GM18517 (cell line): ENCODE measurements at regions not wholly inside any gene's neighbourhood (a gene's known extent, or its start where the extent isn't known, plus 50 kb on each side); places are given as distances from the start of the nearest gene placed in this dataset.

ENCODE experiments used
- ATAC-seq: cut with Tn5 transposase; IDR thresholded peaks from one replicate; pipeline ENCODE4 v1.9.1; 2021; ENCODE audit warnings: mild to moderate bottlenecking, moderate library complexity; ENCODE audit not compliant: unreplicated experiment

DNA sequence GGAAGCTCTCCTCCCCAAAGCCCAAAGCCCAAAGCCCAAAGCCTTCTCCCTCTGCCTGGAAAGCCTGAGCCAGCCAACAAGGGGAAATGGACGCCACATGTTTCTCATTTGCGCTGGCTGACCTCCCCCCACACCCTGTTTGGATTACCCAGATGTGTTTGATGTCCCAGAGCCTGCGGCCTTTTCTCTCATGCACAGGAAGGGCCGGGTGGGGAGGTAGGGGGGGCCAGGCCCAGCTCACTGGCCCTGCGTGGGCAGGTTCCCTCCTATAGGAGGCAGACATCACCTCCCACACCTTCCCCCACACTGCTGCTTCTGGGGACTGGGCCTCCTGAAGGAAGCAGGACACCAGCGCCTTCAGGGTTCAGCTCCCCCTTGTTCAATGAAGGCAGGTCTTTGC is 116.3 kb downstream of the NAV1 start:
- no peak for ATAC-seq

DNA sequence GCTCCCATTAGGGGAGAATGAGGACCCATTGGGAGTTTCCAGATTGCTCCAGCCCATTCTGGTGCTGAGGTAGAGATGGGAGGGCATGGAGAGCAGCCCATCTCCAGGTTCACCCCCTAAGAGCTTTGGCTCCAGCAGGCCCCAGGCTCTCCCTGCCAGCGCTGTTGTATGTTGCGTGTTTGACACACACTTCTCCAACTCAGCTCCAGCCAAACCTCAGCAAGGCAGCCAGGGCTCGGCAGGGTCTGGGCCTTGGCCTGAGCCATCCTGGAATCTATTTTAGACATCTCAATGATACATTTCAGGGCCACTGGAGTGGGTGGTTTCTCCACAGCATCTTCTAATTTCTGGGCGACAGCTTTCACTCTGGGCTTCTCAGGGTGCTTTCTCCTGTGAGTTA is 117.0 kb downstream of the NAV1 start:
- ATAC-seq, result no peak

DNA sequence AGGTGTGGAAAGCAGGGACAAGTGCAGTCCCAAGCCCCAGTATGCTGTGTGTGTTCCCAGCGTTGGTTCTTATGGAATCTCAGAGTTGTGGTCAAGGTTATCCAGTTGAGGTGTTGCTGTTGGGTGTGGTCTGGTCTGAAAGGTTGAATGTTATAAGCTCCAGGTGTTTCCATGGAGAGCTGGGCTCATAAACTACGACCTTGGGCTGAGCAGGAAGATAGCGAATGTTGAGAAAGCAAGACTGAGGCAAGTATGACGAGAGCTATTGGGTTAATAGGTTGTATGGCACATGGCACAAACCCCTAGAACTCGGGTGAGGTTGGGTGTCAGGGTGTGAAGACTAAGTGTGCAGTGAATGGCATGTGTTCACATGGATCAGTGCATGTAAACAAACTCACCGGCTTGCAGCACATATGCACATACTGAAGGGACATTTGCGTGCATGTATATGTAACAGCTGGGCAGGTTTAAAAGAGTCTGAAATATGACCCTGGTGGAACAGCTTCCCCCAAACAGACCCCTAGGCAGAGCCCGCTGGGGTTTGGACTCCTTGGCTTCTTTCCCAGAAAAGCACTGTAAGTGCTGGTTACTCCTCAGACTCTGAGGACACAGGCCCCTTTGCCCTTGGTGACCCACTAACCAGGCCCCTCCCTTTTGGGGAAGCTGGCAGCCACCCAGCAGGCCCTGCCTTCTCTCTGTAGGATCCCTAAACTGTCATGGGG is 117.5 kb downstream of the NAV1 start:
- no peak for ATAC-seq

DNA sequence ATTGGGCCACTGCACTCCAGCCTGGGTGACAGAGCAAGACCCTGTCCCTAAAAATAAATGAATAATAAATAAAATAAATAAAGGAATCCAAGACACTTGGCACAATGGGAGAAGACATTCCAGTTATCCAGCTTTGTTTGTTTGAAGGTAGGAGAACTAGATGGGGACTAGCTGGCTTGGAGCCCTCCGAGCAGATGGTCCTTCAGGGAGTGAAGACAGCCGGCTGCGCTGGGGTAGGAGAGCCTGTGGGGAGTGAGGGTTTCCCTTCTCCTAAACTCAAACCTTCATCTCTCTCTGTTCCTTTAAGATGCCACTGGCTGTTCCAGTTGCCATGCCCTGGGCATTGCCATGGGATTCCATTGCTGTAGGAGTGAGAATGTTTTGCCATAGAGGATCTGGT is 120.6 kb downstream of the NAV1 start:
- no peak for ATAC-seq

DNA sequence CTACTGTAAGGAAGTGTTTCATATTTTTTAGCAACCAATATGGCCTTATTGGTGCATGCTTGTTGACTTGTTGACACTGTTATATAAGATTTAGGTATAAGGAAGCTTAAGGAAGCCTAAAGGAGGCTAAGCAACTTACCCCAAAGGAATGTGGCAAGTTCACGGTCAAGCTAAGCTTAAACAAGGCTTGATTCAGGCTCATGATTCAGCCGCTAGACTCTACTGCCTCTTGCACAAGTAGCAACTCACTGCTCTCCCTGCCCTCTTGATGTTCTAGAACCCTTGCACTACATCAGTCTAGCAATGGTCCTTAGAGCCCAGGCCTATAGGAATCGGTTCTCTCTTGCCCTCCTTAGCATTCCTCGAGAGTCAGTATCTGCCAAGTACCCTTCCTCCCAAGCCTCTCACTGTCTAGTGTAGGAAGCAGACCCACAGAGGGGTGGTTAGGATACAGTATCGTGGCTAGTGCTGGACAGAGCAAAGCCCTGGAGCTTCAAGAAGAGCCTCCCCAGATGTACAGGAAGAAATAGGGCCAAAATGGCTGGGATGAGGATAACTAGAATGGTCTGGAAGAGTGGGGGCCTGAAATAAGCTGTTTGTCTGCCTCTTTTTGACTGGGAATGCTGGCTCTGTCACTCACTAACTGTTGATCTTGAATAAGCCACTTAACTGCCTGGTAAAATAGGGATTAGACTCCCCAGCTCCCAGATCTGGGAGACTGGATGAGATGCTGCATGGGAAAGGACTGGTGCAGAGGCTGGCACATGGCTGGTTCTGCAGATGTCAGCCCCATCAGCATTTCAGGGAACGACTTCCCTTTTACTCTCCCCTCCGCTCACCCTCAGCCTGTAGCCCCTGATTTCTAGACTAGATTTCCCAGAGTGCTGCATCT is 122.2 kb downstream of the NAV1 start:
- ATAC-seq, result no peak

DNA sequence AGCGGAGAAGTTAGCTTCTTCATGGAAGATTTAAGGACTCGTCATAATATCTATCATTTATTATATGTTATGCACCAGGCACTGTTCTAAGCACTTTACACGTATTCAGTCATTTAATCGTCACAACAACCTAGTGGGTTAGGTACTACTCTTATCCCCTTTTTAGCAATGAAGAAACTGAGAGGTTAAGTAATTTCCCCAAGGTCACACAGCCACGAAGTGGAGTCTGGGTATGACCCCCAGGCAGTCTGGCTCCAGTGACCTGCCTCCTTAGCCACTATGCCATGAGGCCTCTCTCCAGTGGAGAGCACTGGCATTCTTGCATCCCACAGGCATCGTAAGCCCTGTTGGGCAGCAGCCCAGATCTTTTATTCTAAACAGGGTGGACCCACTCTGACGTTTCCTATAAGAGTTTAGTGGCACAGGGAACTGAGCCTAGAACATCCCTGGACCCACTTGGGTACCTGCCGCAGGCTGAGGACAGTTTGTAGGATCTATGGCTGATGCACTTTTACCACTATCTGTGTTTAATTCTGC is 123.0 kb downstream of the NAV1 start:
- no peak for ATAC-seq

DNA sequence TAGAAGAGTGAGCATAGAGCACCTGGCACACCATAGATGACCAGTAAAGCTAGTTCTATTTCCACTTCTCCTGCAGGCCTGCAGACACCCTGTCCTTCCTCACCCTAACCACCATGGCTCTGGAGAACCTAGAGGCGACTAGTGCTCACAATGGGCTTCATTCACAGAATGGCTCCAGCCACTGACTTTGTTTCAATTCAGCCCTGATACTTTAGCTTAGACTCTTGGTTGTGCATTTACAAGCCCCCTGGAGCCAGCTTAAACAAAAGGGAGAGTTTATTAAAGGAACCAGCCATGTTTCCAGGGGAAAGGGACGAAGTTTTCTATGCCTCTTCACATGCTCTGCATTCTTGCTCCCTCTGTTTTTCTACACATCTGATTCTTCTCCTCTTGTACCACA is 123.7 kb downstream of the NAV1 start:
- ATAC-seq, result no peak

DNA sequence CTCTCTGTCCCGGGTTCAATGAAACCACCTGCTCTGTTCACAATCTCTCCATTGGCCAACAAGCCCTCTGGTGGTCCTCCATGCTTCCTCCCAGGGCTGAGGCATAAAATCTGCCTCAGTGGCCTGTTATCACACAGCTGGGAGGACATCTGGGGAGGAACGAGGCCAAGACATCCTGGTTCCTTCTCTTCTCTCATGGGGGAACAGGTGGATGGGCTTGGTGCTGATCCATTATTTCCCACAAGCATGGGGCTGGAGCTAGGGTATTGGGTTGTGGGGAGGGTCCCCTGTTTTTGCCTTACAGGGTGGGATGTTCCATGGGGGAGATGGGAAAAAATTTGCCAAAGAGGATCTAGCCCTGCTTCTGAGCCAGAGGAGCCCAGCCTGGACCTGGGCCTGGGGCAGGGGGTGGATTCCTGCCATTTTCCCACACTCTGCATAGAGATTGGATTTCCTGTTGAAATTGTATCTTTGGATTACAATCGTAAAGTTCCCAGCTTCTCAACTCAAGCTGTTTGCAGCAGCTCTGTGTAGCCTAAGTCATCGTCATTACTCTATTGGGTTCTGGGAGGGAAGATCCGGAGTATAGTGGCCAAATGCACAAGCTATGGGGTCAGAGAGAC is 124.7 kb downstream of the NAV1 start:
- ATAC-seq, result no peak

DNA sequence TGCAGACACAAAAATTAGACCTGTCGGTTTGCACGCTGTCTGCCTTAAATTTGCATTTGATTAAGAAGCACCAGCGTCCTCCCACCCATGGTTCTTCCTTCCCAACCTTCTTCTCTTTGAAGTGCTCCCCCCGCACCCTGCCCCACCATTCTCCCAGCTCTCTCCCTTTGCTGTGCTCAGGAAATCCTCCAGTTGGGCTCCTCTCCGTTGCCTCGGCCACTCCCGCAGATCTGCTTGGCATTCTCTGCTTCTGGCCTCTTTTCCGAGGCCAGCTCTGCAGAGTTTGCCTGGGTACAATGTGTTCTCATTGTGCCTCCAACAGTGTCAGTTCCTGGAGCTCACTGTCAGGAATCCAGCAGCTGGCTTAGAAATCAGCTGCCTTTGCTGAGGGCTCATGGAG is 126.1 kb downstream of the NAV1 start:
- no peak for ATAC-seq

DNA sequence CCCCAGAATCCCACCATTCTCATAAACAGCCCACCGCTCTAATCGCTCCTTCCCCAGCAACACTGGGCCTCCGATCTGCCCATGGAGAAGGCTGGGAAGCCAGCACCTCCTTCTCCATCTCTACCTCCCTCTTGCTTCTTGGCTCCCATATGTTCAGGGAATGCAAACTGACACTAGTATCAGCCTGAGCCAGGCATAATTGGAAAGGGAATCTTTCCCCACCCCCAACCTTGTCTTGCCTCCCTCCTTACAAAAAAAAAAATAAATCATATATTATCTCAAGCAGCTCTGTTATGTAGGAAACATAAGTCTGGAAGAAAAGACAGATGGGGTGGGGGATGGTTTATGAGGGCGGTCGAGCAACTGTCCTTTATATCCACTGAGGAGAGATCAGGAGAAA is 127.2 kb downstream of the NAV1 start:
- no peak for ATAC-seq

DNA sequence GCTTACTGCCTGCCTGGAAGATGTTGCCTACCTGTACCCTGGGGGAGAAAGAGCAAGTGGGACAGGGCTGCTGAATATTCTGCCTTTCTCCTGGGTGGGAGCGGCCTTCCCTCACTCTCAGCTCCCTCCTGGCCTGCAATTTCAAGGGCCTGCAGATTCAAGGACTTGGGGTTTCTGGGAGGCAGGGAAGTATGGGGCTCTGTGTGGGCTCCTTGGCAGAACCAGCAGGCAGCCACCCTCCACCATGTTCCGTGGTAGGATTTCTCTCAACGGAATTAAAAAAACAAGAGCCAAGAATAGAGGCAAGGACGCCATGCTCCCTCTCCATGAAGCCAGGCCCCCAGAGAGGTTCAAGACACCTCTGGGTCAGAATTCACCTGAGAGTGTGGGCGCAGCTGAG is 127.7 kb downstream of the NAV1 start:
- no peak for ATAC-seq

DNA sequence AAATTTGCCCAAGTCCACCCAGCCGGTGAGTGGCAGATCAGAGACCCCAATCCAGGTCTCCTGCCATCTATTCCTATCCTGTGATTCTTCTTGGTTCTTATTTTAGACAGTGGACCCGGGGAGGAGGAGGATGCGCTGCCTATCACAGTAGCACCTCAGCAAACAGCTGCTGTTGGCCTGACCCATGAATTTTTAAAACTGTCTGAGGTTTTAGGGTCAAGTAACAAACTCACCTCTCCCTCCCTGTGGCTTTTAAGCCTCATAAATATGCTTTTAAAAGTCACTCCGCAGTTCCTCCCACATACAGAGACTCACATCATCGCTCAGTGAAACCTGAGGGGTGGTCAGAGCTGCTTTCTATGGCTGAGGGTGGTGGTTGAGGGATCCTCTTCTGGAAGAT is 128.6 kb downstream of the NAV1 start:
- no peak for ATAC-seq

DNA sequence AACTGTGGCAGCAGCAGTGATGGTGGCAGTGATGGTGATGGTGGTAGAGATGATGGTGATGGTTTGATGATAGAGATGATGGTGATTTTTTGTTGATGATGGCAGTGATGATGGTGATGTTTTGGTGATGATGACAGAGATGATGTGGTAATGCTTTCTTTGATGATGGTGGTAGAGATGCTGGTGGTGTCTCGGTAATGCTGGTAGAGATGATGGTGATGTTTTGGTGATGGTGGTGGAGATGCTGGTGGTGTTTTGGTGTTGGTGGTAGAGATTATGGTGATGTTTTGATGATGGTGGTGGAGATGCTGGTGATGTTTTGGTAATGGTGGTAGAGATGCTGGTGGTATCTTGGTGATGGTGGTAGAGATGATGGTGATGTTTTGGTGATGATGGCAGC is 131.6 kb downstream of the NAV1 start:
- ATAC-seq, result no peak

DNA sequence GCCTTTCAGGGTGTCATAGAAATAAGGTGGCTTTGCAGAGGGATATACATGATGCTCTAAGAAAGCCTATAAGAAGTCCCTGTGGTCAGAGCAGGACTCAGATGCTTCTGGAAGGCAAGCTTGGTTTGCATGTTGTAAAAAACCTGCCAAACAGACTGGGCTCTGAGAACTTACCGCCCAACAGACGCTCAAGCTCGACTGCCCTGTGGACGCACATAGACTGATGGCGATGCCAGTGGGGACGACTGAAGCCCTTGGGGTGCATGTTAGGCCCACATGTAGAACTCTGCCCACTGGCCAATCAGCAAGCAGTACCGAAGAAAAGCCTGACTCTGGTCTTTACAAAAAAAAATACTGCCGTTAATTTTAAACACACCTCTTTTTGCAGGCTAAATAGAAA is 133.8 kb downstream of the NAV1 start:
- no peak for ATAC-seq

DNA sequence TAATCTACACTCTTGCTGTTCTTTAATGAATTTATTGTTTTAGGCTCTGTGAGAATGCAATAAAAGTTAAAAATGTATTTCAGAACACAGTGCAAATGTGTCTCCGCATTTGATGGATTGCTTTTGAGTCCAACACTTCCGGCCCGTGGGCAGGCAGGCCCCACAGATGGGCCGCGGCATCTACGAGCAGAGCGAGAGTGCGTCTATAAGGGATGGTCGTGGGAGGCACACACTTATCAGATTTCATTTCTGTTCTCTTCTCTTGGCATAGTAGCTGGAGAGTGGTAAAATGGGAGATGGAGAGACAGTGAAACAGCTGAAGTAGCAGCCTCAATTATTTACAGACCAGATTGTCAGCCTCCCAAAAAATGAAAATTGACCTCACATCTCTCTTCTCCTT is 134.2 kb downstream of the NAV1 start:
- ATAC-seq, result no peak

DNA sequence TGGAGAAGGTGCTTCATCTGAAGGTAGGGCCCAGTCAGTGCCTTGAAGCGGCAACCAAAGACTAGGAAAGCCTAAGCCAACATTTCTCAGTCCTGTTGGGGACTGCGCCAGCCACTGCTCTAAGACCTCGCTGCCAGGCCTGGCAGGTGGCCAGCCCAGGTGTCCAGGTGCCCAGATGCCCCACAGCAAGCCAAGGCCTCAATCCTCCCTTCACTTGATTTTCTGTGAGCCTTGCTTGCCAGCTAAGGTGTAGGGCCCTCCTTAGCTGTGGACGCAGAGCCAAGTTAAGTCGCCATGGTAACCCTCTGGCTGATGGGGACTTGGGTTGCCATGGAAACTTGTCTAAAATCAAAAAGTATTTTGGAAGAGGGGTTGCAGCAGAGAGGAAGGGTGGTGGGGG is 135.0 kb downstream of the NAV1 start:
- no peak for ATAC-seq

DNA sequence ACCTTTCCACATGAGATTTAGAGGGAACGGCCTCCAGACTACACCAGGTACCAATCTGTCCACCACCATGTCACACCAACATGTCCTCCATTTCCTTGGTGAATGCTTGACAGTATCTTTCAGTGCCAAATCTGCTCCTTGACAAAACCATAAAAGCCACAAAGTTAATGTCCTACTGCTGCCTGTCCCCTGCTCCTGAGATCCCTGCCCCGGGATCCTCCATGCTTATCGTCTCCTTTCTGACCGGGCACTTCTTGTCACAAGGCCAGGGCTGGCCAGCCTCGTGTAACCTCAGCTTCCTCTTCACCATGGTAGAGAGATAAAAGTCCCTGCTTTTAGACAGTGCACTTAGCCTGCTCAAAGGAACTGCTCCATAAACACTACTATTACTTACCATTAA is 136.2 kb downstream of the NAV1 start:
- no peak for ATAC-seq

DNA sequence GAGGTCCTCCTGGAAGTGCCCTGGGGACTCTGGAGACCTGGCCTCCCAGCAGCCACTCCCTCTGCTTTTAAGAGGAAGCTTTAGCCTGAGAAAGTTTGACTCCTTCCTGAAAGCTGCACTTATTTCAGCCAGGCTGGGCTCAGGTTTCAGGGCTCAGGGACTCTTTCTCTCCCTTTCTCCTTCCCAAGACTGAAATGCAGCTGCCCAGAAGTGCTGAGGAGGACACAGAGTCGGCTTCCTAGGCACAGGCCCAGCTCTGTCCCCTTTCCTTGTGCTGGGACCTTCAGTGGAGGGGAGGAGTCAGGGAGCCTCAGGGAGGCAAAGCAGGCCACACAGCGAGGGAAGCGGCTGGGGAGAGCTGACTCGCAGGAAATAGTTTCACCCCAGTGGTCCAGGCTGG is 137.3 kb downstream of the NAV1 start:
- ATAC-seq, result no peak

DNA sequence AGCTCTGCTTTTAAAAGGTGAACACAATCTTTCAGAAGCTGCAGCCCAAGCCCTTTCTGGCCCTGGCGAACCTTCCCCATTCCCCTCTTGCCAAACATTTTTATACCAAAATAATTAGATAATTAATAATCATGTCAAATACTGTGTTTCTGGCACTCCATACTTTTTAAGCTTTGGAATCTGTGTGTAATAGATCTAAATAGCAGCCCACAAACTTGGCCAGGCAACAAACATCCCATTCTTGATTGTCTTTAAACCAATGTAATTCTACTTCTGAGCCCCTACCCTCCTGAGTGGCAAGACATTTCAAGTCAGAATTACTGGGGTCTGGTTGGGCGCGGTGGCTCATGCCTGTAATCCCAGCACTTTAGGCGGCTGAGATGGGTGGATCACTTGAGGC is 137.7 kb downstream of the NAV1 start:
- ATAC-seq, result no peak

DNA sequence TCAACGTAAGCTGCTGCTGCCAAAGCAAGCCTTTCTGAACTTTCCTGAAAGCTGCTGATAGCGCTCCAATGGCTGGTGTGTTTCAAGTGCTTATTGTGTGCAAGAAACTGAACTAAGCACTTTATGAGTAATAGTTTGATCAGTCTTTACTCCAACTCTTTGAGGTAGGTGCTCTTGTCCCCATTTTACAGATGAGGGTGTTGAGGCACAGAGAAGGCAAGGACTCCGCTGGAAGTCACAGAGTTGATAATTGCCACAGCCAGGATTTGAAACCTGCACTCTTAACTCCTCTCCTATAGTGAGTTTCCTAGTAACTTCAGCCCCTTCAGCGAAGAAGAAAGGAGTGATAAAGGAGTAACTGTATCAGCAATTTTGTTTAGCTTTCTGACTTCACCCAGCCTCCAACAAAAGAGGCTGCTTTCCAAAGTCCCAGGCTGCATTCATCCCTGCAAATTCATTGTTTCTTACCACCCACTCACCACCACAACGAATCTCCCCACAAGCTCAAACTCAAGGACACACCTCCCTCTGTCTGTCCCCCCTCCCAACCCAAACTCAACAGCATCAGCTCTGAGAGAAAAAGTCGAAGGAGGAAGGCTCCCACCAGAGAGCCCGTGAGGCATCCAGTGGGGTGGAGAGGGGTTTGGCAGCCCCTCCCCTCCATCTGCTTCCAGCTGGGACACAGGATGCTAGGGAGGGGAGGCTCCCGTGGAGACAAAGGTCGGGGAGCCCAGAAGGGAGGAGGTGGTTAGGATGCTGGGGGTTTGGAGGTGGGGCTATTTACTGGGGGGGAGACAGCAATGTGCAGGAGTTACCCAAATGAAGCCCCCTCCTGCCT is 139.6 kb downstream of the NAV1 start:
- ATAC-seq, result no peak

DNA sequence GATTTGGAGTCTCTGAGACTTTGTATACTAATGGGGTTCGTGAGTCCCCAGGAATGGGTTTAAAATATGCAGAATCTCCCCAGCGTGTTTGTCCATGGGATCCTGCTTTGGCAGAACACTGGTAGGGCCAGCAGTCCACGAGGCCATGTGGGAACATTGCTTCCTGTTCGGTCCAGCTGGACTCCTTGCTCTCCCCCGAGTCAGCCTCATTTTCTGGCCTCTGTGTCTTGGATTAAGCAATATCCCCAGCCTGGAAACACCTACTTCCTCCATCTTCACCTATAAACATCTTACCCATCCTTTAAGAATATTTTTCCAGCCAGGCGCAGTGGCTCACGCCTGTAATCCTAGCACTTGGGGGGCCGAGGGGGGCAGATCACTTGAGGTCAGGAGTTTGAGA is 142.4 kb downstream of the NAV1 start:
- ATAC-seq, result no peak
